ENCODE measurements at regions not wholly inside any gene's neighbourhood (a gene's known extent, or its start where the extent isn't known, plus 50 kb on each side); places are given as distances from the start of the nearest gene placed in this dataset.

DNA sequence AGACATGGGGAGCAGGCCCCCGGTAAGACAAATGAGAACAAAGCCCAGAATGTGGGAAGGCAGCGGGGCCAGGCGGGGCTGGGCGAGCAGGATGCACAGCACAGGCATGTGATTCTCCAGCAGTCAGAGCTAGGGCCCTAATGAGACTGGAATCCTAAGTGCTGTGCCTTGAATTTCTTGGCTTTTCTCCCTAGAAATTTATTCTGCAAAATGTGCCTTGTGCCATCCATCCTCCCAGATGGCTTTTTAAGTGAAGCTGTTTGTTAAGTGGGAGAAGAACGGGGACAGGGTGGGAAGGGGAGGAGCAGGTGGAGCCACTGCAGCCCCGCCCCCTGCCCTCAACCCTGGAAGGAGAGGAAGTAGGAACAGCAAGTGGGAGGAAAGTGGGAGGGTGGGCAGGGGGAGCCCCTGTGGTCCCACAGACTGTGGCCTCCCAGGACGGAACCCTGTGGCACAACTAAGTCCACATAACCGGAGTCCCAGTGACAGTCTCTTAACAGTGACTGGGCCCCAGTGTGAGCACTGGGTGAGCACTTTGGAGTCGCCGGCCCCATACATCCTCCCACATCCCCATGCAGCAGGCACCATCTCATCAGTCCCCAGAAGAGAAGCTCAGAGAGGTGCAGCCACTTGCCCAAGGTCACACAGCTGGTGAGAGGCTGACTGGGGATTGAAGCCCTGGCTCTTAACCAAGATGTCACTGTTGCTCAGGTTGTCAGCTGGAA lies 216.9 kb downstream of the MATN1 start:
- Histone ChIP-seq H3K4me1 (ENCODE audit: control insufficient read depth, insufficient read depth, low read length, unreplicated experiment) (peaks cover 1% of the 10 kb centered on the region), H3K4me3 (ENCODE audit: low read depth, low read length) (no peak overlapping the region), H3K79me2 (ENCODE audit: control insufficient read depth, insufficient read depth, low read length, unreplicated experiment) (no peaks in the 10 kb centered on the region), H3K27me3 (ENCODE audit: insufficient read depth, low read length) (peaks cover 16% of the 10 kb centered on the region), H3K27ac (ENCODE audit: low read depth, low read length) (no peak overlapping the region), H2AFZ (ENCODE audit: low read length, unreplicated experiment) (no peak overlapping the region), H3K36me3 (ENCODE audit: insufficient read depth, low read length) (no peaks in the 10 kb centered on the region)

GRCh38 chr1:30505853-30506252 lies 217.5 kb downstream of the MATN1 start:
- H2AFZ ChIP-seq (ENCODE audit: low read length, unreplicated experiment): no peak overlapping the region
- peaks cover 18% of the 10 kb centered on the region for H3K27me3 ChIP-seq (ENCODE audit: insufficient read depth, low read length)
- H3K4me3 ChIP-seq (ENCODE audit: low read depth, low read length): no peak overlapping the region
- no peaks in the 10 kb centered on the region for H3K79me2 ChIP-seq (ENCODE audit: control insufficient read depth, insufficient read depth, low read length, unreplicated experiment)
- no peaks in the 10 kb centered on the region for H3K4me1 ChIP-seq (ENCODE audit: control insufficient read depth, insufficient read depth, low read length, unreplicated experiment)
- no peaks in the 10 kb centered on the region for H3K36me3 ChIP-seq (ENCODE audit: insufficient read depth, low read length)
- no peak overlapping the region for H3K27ac ChIP-seq (ENCODE audit: low read depth, low read length)

GRCh38 chr1:30492451-30492850 lies 230.9 kb downstream of the MATN1 start:
- no peaks in the 10 kb centered on the region for H3K27me3 ChIP-seq (ENCODE audit: insufficient read depth, low read length)
- H3K27ac ChIP-seq (ENCODE audit: low read depth, low read length): no peak overlapping the region
- H3K4me3 ChIP-seq (ENCODE audit: low read depth, low read length): no peak overlapping the region
- H3K4me1 ChIP-seq (ENCODE audit: control insufficient read depth, insufficient read depth, low read length, unreplicated experiment): no peaks in the 10 kb centered on the region
- no peaks in the 10 kb centered on the region for H3K79me2 ChIP-seq (ENCODE audit: control insufficient read depth, insufficient read depth, low read length, unreplicated experiment)
- H2AFZ ChIP-seq (ENCODE audit: low read length, unreplicated experiment): no peak overlapping the region
- H3K36me3 ChIP-seq (ENCODE audit: insufficient read depth, low read length): no peaks in the 10 kb centered on the region

DNA sequence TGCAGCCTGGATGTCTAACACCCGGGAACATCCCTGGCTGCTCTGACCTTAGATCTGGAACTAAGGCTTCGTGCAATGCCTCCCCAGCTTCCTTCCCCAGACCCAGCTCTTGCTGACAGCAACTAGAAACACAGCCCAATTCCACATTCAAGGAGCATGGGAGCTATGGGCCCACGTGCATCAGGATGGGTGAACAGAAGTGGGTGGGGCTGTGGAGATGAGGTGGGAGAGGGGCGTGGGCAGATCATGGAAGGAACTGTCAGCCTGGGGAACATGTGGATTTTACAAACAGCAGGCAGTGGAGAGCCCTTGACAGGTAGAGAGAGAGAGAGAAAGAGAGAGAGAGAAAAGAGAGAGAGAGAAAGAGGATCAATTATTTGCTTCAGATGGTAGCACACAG lies 231.6 kb downstream of the MATN1 start:
- Histone ChIP-seq H3K36me3 (ENCODE audit: insufficient read depth, low read length) (no peaks in the 10 kb centered on the region), H3K4me1 (ENCODE audit: control insufficient read depth, insufficient read depth, low read length, unreplicated experiment) (no peaks in the 10 kb centered on the region), H3K27me3 (ENCODE audit: insufficient read depth, low read length) (no peaks in the 10 kb centered on the region), H3K27ac (ENCODE audit: low read depth, low read length) (no peak overlapping the region), H3K4me3 (ENCODE audit: low read depth, low read length) (no peak overlapping the region), H3K79me2 (ENCODE audit: control insufficient read depth, insufficient read depth, low read length, unreplicated experiment) (no peaks in the 10 kb centered on the region), H2AFZ (ENCODE audit: low read length, unreplicated experiment) (no peak overlapping the region)

DNA sequence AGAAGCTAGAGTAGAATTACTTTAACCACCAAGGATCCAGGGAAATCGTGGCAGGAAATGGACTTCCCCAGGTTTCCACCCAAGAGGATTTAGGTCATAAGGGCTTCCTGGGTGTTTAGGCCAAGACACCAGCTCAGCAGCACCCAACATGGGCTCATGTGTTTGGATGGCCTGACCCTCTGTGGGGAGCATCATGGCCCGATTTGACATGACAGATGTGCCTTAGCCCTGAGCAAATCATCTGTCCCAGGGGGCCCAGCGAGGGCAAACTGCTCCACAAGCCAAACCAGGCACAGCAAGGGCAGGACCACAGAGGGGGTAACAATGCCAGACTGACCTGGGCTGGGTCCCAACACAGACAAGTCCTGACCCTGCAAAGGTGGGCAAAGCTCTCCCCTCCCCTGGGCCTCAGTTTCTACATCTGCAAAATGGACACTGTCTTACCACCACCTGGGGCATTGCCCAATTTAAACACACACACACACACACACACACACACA lies 232.8 kb downstream of the MATN1 start:
- no peak overlapping the region for H3K4me3 ChIP-seq (ENCODE audit: low read depth, low read length)
- no peak overlapping the region for H3K27ac ChIP-seq (ENCODE audit: low read depth, low read length)
- no peaks in the 10 kb centered on the region for H3K79me2 ChIP-seq (ENCODE audit: control insufficient read depth, insufficient read depth, low read length, unreplicated experiment)
- no peak overlapping the region for H2AFZ ChIP-seq (ENCODE audit: low read length, unreplicated experiment)
- H3K27me3 ChIP-seq (ENCODE audit: insufficient read depth, low read length): no peaks in the 10 kb centered on the region
- no peaks in the 10 kb centered on the region for H3K36me3 ChIP-seq (ENCODE audit: insufficient read depth, low read length)
- H3K4me1 ChIP-seq (ENCODE audit: control insufficient read depth, insufficient read depth, low read length, unreplicated experiment): no peaks in the 10 kb centered on the region

DNA sequence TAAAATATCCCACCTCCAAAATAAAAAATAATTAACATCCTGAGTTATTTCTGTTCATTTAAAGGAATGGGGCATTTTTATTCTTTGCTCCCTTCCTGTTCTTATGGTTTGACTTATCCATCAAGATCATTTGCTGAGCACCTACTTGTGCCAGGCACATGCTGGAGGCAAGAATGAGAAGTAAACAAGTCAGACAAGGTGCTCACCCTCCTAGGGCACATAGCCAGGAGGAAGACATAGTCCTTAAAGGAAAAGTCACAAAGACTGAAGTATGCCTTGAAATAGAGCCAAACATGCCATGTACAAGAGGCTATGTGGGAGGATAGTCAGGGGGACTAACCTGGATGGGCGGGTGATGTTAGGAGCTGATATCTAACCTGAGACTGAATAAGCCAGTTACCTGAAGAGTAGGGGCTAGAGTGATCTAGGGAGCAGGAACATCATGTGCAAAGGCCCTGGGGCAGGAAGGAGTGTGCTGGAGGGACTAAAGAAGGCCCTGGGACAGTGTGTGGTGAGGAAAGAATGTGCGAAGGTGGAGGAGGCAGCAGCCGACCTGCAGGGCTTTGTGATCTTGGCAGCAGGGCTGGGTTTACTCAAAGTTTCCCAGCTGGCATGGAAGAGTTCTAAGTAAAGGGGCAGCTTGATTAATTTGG lies 233.5 kb downstream of the MATN1 start:
- Histone ChIP-seq H3K4me3 (ENCODE audit: low read depth, low read length) (no peak overlapping the region), H3K27me3 (ENCODE audit: insufficient read depth, low read length) (no peaks in the 10 kb centered on the region), H3K27ac (ENCODE audit: low read depth, low read length) (no peak overlapping the region), H3K36me3 (ENCODE audit: insufficient read depth, low read length) (no peaks in the 10 kb centered on the region), H2AFZ (ENCODE audit: low read length, unreplicated experiment) (no peak overlapping the region), H3K4me1 (ENCODE audit: control insufficient read depth, insufficient read depth, low read length, unreplicated experiment) (no peaks in the 10 kb centered on the region), H3K79me2 (ENCODE audit: control insufficient read depth, insufficient read depth, low read length, unreplicated experiment) (no peaks in the 10 kb centered on the region)

- Histone ChIP-seq H3K27ac (ENCODE audit: low read depth, low read length) (no peak overlapping the region), H3K36me3 (ENCODE audit: insufficient read depth, low read length) (no peaks in the 10 kb centered on the region), H3K27me3 (ENCODE audit: insufficient read depth, low read length) (no peaks in the 10 kb centered on the region), H3K4me3 (ENCODE audit: low read depth, low read length) (no peak overlapping the region), H3K4me1 (ENCODE audit: control insufficient read depth, insufficient read depth, low read length, unreplicated experiment) (no peaks in the 10 kb centered on the region), H3K79me2 (ENCODE audit: control insufficient read depth, insufficient read depth, low read length, unreplicated experiment) (no peaks in the 10 kb centered on the region), H2AFZ (ENCODE audit: low read length, unreplicated experiment) (no peak overlapping the region)
Observed at GRCh38 chr1:30488324-30488913, 235.0 kb downstream of the MATN1 start.

- H3K4me3 ChIP-seq (ENCODE audit: low read depth, low read length): no peak overlapping the region
Observed at GRCh38 chr1:30487042-30487441, 236.3 kb downstream of the MATN1 start.

DNA sequence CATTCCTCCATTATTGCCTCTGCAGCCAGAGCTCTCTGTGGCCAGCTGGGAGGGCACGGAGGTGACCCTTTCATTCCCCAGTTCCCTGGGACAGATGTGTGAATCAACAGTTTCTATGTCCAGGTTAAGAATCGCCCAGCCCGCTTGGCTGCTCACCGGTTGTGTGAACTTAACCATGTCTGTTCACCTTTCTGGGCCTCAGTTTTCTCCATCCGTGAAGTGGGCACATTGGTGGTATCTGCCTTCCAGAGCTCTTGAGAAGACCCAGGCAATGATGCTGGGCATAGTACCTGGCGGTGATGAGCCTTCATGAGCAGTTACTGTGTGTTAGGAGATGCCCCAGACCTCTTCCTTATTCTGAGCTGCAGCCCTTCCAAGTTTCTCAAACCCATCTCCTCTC lies 238.3 kb downstream of the MATN1 start:
- Histone ChIP-seq H3K27ac (ENCODE audit: low read depth, low read length) (no peak overlapping the region), H3K4me3 (ENCODE audit: low read depth, low read length) (no peak overlapping the region), H3K36me3 (ENCODE audit: insufficient read depth, low read length) (no peaks in the 10 kb centered on the region), H2AFZ (ENCODE audit: low read length, unreplicated experiment) (no peak overlapping the region), H3K27me3 (ENCODE audit: insufficient read depth, low read length) (no peaks in the 10 kb centered on the region), H3K4me1 (ENCODE audit: control insufficient read depth, insufficient read depth, low read length, unreplicated experiment) (no peaks in the 10 kb centered on the region), H3K79me2 (ENCODE audit: control insufficient read depth, insufficient read depth, low read length, unreplicated experiment) (no peaks in the 10 kb centered on the region)

More at GRCh38 chr1:30487042-30487441, 236.3 kb downstream of the MATN1 start:
- Histone ChIP-seq H2AFZ (ENCODE audit: low read length, unreplicated experiment) (no peak overlapping the region), H3K36me3 (ENCODE audit: insufficient read depth, low read length) (no peaks in the 10 kb centered on the region), H3K27ac (ENCODE audit: low read depth, low read length) (no peak overlapping the region), H3K79me2 (ENCODE audit: control insufficient read depth, insufficient read depth, low read length, unreplicated experiment) (no peaks in the 10 kb centered on the region), H3K4me1 (ENCODE audit: control insufficient read depth, insufficient read depth, low read length, unreplicated experiment) (no peaks in the 10 kb centered on the region), H3K27me3 (ENCODE audit: insufficient read depth, low read length) (no peaks in the 10 kb centered on the region)

GRCh38 chr1:30484668-30485067 lies 238.7 kb downstream of the MATN1 start:
- H3K27me3 ChIP-seq (ENCODE audit: insufficient read depth, low read length): no peaks in the 10 kb centered on the region
- no peaks in the 10 kb centered on the region for H3K79me2 ChIP-seq (ENCODE audit: control insufficient read depth, insufficient read depth, low read length, unreplicated experiment)
- H2AFZ ChIP-seq (ENCODE audit: low read length, unreplicated experiment): no peak overlapping the region
- H3K27ac ChIP-seq (ENCODE audit: low read depth, low read length): no peak overlapping the region
- H3K4me1 ChIP-seq (ENCODE audit: control insufficient read depth, insufficient read depth, low read length, unreplicated experiment): no peaks in the 10 kb centered on the region
- no peak overlapping the region for H3K4me3 ChIP-seq (ENCODE audit: low read depth, low read length)
- no peaks in the 10 kb centered on the region for H3K36me3 ChIP-seq (ENCODE audit: insufficient read depth, low read length)

DNA sequence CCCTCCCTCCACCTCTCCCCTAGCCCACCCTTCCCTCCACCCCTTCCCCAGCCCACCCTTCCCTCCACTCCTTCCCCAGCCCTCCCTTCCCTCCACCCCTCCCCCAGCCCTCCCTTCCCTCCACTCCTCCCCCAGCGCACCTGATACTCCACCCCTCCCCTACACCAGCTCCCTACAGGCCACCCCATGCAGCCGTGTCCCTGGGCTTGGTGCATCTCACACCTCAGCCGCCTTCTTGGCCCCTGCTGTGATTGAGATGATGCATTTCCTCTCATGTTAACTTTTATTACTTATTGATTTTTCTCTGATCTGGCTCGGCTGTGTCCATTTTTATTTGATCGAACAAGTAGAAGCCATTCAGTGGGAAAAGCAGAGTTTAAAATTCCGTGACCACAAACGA lies 243.8 kb downstream of the MATN1 start:
- no peaks in the 10 kb centered on the region for H3K27me3 ChIP-seq (ENCODE audit: insufficient read depth, low read length)
- H3K79me2 ChIP-seq (ENCODE audit: control insufficient read depth, insufficient read depth, low read length, unreplicated experiment): no peaks in the 10 kb centered on the region
- no peak overlapping the region for H3K4me3 ChIP-seq (ENCODE audit: low read depth, low read length)
- H3K36me3 ChIP-seq (ENCODE audit: insufficient read depth, low read length): no peaks in the 10 kb centered on the region
- H2AFZ ChIP-seq (ENCODE audit: low read length, unreplicated experiment): no peak overlapping the region
- H3K4me1 ChIP-seq (ENCODE audit: control insufficient read depth, insufficient read depth, low read length, unreplicated experiment): no peaks in the 10 kb centered on the region
- no peak overlapping the region for H3K27ac ChIP-seq (ENCODE audit: low read depth, low read length)

All from ACC112 (cell line).